ENCODE measurements at regions not wholly inside any gene's neighbourhood (a gene's known extent, or its start where the extent isn't known, plus 50 kb on each side); places are given as distances from the start of the nearest gene placed in this dataset.

DNA sequence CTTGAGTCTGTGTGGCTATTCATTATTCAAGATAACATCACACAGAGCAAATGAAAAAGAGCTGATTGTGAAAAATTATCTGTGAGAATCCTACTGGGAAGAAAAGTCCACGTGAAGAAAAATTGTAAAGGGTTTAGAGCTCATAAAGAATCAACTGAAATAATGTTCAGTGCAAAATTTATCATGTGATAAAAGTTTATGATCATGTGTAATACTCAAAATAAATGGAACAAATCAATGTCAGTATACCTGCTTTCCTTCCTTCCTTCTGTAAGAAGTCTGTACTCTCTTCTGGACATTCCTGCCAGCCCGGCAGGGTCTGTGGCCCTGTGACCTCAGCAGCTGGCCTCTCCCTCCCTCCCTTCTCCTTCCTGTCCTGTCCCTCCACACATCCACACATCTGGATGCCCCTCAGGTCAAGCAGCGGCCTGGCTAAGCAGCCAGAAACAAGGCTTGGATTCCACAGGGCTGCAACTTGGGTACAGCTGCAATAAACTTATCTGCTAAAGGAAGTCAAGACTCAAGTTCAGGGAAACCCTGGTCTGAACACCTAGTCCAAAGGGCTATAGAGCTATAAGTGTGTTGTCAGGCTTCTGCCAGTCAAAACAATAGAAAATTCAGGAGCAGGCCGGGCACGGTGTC, 172.1 kb downstream of the MREG start (continued):
- TF ChIP-seq, protein P1, sequence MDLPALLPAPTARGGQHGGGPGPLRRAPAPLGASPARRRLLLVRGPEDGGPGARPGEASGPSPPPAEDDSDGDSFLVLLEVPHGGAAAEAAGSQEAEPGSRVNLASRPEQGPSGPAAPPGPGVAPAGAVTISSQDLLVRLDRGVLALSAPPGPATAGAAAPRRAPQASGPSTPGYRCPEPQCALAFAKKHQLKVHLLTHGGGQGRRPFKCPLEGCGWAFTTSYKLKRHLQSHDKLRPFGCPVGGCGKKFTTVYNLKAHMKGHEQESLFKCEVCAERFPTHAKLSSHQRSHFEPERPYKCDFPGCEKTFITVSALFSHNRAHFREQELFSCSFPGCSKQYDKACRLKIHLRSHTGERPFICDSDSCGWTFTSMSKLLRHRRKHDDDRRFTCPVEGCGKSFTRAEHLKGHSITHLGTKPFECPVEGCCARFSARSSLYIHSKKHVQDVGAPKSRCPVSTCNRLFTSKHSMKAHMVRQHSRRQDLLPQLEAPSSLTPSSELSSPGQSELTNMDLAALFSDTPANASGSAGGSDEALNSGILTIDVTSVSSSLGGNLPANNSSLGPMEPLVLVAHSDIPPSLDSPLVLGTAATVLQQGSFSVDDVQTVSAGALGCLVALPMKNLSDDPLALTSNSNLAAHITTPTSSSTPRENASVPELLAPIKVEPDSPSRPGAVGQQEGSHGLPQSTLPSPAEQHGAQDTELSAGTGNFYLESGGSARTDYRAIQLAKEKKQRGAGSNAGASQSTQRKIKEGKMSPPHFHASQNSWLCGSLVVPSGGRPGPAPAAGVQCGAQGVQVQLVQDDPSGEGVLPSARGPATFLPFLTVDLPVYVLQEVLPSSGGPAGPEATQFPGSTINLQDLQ (CRISPR knock-in tag; IDR thresholded peaks at IDR 0.05) = no peak
- TF ChIP-seq ISL2 (CRISPR knock-in tag; IDR thresholded peaks at IDR 0.05) (no peak), HOXD1 (CRISPR knock-in tag; IDR thresholded peaks at IDR 0.05) (no peak), ZNF598 (CRISPR knock-in tag; IDR thresholded peaks at IDR 0.05; ENCODE audit: borderline replicate concordance) (no peak)
- TF ChIP-seq, protein P2, sequence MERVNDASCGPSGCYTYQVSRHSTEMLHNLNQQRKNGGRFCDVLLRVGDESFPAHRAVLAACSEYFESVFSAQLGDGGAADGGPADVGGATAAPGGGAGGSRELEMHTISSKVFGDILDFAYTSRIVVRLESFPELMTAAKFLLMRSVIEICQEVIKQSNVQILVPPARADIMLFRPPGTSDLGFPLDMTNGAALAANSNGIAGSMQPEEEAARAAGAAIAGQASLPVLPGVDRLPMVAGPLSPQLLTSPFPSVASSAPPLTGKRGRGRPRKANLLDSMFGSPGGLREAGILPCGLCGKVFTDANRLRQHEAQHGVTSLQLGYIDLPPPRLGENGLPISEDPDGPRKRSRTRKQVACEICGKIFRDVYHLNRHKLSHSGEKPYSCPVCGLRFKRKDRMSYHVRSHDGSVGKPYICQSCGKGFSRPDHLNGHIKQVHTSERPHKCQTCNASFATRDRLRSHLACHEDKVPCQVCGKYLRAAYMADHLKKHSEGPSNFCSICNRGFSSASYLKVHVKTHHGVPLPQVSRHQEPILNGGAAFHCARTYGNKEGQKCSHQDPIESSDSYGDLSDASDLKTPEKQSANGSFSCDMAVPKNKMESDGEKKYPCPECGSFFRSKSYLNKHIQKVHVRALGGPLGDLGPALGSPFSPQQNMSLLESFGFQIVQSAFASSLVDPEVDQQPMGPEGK (CRISPR knock-in tag; IDR thresholded peaks at IDR 0.05) = no peak

DNA sequence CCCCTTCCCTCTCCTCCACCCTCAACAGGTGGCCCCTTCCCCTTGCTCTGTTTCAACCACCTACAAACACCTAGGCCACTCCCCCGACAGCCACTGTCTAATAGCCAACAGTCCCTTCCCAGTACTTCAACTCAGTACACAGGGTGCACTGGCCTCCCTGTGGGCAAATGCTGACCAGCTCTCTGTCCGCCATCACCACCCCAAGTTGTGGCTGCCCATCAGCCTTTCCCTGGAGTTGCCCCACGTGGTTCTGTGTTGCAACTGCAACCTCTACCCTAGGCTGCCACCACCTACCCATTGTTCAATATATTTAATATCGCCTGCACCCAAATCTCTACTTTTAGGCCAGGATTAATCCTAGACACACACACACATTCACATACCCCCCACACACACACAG, 173.5 kb downstream of the MREG start:
- Histone ChIP-seq H3K4me1 (ENCODE audit: insufficient read depth, low read length) (peaks cover 51% of the 10 kb centered on the region), H3K36me3 (replicated peaks in 1 of 2; ENCODE audit: control insufficient read depth in 1 of 2, insufficient read depth in 2 of 2, low read length in 2 of 2) (no peaks in the 10 kb centered on the region), H3K9ac (ENCODE audit: insufficient read depth, low read depth, low read length) (no peak overlapping the region), H3K27ac (ENCODE audit: extremely low read length, insufficient read depth, low read length) (no peak overlapping the region), H3K79me2 (ENCODE audit: insufficient read depth, low read length) (no peaks in the 10 kb centered on the region), H3K9me3 (ENCODE audit: low read length) (no peaks in the 10 kb centered on the region), H4K20me1 (ENCODE audit: insufficient read depth, low read length) (no peaks in the 10 kb centered on the region), H3K4me3 (replicated peaks in 1 of 3; ENCODE audit: insufficient read depth in 1 of 3, low read depth in 2 of 3, low read length in 3 of 3) (no peak overlapping the region), H2AFZ (ENCODE audit: low read length) (no peak overlapping the region), H3K4me2 (ENCODE audit: low read depth, low read length) (no peak overlapping the region), H3K27me3 (ENCODE audit: control insufficient read depth in 1 of 2, insufficient read depth in 2 of 2, low read length in 2 of 2) (no peaks in the 10 kb centered on the region)
- WGBS (ENCODE audit: low lambda C conversion rate) = 95% methylated on average over 4 of the region's 4 CpGs
- POLR2A ChIA-PET = no interaction called here
- intact Hi-C loops (cut with micrococcal nuclease; ENCODE audit: unreplicated experiment) (no loop called here), in situ Hi-C loops (cut with HindIII; ENCODE audit: extremely low pct_ligation_motif_present, low pct_unique_long_range_greater_than_20kb) (no loop called here)
- no peak for FAIRE-seq
- DNase-seq (ENCODE audit: low spot score) = no peak
- ATAC-seq = peak; percentile 51; the same call in 2 of the 3 replicates
- BruUV-seq (replicated peaks) = no TSS peak
- CTCF ChIA-PET (ENCODE audit: low intra/inter-chr PET ratio, low total read pairs) = no interaction called here
- TF ChIP-seq, protein P3, sequence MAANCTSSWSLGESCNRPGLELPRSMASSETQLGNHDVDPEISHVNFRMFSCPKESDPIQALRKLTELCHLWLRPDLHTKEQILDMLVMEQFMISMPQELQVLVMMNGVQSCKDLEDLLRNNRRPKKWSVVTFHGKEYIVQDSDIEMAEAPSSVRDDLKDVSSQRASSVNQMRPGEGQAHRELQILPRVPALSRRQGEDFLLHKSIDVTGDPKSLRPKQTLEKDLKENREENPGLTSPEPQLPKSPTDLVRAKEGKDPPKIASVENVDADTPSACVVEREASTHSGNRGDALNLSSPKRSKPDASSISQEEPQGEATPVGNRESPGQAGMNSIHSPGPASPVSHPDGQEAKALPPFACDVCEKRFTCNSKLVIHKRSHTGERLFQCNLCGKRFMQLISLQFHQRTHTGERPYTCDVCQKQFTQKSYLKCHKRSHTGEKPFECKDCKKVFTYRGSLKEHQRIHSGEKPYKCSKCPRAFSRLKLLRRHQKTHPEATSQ (CRISPR knock-in tag; IDR thresholded peaks at IDR 0.05; ENCODE audit: borderline replicate concordance) = no peak
- TF ChIP-seq PHB2 (IDR thresholded peaks at IDR 0.05; ENCODE audit: partially characterized antibody) (no peak), ZNF557 (CRISPR knock-in tag; IDR thresholded peaks at IDR 0.05) (no peak), MATR3 (CRISPR knock-in tag; IDR thresholded peaks at IDR 0.05) (no peak), GZF1 (CRISPR knock-in tag; IDR thresholded peaks at IDR 0.05) (no peak)
- TF ChIP-seq, protein P4, sequence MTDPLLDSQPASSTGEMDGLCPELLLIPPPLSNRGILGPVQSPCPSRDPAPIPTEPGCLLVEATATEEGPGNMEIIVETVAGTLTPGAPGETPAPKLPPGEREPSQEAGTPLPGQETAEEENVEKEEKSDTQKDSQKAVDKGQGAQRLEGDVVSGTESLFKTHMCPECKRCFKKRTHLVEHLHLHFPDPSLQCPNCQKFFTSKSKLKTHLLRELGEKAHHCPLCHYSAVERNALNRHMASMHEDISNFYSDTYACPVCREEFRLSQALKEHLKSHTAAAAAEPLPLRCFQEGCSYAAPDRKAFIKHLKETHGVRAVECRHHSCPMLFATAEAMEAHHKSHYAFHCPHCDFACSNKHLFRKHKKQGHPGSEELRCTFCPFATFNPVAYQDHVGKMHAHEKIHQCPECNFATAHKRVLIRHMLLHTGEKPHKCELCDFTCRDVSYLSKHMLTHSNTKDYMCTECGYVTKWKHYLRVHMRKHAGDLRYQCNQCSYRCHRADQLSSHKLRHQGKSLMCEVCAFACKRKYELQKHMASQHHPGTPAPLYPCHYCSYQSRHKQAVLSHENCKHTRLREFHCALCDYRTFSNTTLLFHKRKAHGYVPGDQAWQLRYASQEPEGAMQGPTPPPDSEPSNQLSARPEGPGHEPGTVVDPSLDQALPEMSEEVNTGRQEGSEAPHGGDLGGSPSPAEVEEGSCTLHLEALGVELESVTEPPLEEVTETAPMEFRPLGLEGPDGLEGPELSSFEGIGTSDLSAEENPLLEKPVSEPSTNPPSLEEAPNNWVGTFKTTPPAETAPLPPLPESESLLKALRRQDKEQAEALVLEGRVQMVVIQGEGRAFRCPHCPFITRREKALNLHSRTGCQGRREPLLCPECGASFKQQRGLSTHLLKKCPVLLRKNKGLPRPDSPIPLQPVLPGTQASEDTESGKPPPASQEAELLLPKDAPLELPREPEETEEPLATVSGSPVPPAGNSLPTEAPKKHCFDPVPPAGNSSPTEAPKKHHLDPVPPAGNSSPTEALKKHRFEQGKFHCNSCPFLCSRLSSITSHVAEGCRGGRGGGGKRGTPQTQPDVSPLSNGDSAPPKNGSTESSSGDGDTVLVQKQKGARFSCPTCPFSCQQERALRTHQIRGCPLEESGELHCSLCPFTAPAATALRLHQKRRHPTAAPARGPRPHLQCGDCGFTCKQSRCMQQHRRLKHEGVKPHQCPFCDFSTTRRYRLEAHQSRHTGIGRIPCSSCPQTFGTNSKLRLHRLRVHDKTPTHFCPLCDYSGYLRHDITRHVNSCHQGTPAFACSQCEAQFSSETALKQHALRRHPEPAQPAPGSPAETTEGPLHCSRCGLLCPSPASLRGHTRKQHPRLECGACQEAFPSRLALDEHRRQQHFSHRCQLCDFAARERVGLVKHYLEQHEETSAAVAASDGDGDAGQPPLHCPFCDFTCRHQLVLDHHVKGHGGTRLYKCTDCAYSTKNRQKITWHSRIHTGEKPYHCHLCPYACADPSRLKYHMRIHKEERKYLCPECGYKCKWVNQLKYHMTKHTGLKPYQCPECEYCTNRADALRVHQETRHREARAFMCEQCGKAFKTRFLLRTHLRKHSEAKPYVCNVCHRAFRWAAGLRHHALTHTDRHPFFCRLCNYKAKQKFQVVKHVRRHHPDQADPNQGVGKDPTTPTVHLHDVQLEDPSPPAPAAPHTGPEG (CRISPR knock-in tag; IDR thresholded peaks at IDR 0.05) = no peak

Measured in HepG2 (cell line).